H1 (cell line): ENCODE measurements at regions not wholly inside any gene's neighbourhood (a gene's known extent, or its start where the extent isn't known, plus 50 kb on each side); places are given as distances from the start of the nearest gene placed in this dataset.

Experiments used
- ASH2L ChIP-seq: fragments of 200-600, 300-600 bp; sonication (generic); IDR thresholded peaks from one replicate; pipeline ENCODE4 v1.7.1; 2017; ENCODE audit warnings: low read length
- RBBP5 ChIP-seq: IDR thresholded peaks from 2 replicates; pipeline ENCODE4 v1.7.1; 2012; ENCODE audit warnings: low read depth, mild to moderate bottlenecking, inconsistent platforms, low read length, moderate library complexity, borderline replicate concordance
- RNF2 ChIP-seq: fragments of 200-900, 300-1000 bp; sonication (generic); IDR thresholded peaks from 2 replicates; pipeline ENCODE4 v1.7.1; 2016; ENCODE audit warnings: borderline replicate concordance, low read depth, mild to moderate bottlenecking, antibody characterized with exemption, low read length; ENCODE audit not compliant: poor library complexity, severe bottlenecking; ENCODE audit errors: missing control alignments
- YY1 ChIP-seq: IDR thresholded peaks from 2 replicates; pipeline ENCODE4 v1.6.1; 2011; ENCODE audit warnings: low read depth, mild to moderate bottlenecking, low read length

GRCh38 chr9:104980039-104980654, 52.2 kb upstream of the ABCA1 start (continued):
- TF ChIP-seq RNF2, result no peak
- TF ChIP-seq YY1, result no peak
- no peak for TF ChIP-seq ASH2L
- TF ChIP-seq RBBP5, result no peak
